Endothelial cell of umbilical vein (primary cell): ENCODE measurements at regions not wholly inside any gene's neighbourhood (a gene's known extent, or its start where the extent isn't known, plus 50 kb on each side); places are given as distances from the start of the nearest gene placed in this dataset.
"Not testable (repeated sequence)": the region's sequence is repeated elsewhere in the genome, so short reads cannot be mapped to it uniquely, and the experiment has no call there.

Experiments used
- BruUV-seq: library from RNA; stranded (reverse); fragments of 400-500 nt; replicated peaks from 2 replicates; lab custom pipeline; 2021; lab: Mats Ljungman, UMichigan
- CTCF ChIA-PET: fragments of 300-600, 350-600 bp; sonication (Branson Sonifier 250); formaldehyde crosslinking; loops from one replicate; lab custom pipeline; 2021; ENCODE audit warnings: antibody characterized with exemption, inconsistent platforms; lab: Charles Lee
- POLR2A ChIA-PET: fragments of 300-600, 350-600 bp; sonication (Branson Sonifier 250); formaldehyde crosslinking; loops from one replicate; lab custom pipeline; 2021; ENCODE audit warnings: antibody characterized with exemption, inconsistent platforms; lab: Charles Lee
- DNase-seq: peaks from one replicate; pipeline ENCODE4 v3.0.0-alpha.2; 2011; ENCODE audit warnings: low read depth, low spot score
- FAIRE-seq: peaks from 2 replicates; lab custom pipeline; 2011; peaks lifted over from hg19 to GRCh38; lab: Jason Lieb, UNC
- H2AFZ ChIP-seq: 2 replicates; pipeline ENCODE4 v1.6.0; 2012; ENCODE audit warnings: low read depth, low read length, control low read depth, inconsistent platforms
- H3K27ac ChIP-seq: 2 replicates; pipeline ENCODE4 v1.5.1; 2011; ENCODE audit warnings: low read depth, mild to moderate bottlenecking, control low read depth, low read length, moderate library complexity; ENCODE audit not compliant: insufficient read depth
- H3K27me3 ChIP-seq, 2 experiments: 2 replicates each; pipeline versions ENCODE4 v1.6.0 to v1.6.1; 2011; ENCODE audit warnings: low read length in 2 of 2, mixed read lengths in 1 of 2; ENCODE audit not compliant: control insufficient read depth in 2 of 2, insufficient read depth in 2 of 2
- H3K36me3 ChIP-seq, 2 experiments: 2 replicates in 1 of 2; 3 replicates in 1 of 2; pipeline ENCODE4 v1.5.1; 2011; ENCODE audit warnings: low read length in 2 of 2, mild to moderate bottlenecking in 1 of 2, moderate library complexity in 1 of 2; ENCODE audit not compliant: control insufficient read depth in 2 of 2, insufficient read depth in 2 of 2; ENCODE audit errors: extremely low read depth in 1 of 2
- H3K4me1 ChIP-seq: 3 replicates; pipeline ENCODE4 v1.5.1; 2011; ENCODE audit warnings: mild to moderate bottlenecking, low read length; ENCODE audit not compliant: control insufficient read depth, insufficient read depth; ENCODE audit errors: extremely low read depth
- H3K4me2 ChIP-seq: 2 replicates; pipeline ENCODE4 v1.6.1; 2011; ENCODE audit warnings: low read length, control low read depth, mixed read lengths; ENCODE audit not compliant: insufficient read depth
- H3K4me3 ChIP-seq, 3 experiments: fragments of 200-600 bp in 1 of 3; sonication (generic), shearing (Covaris generic) in 1 of 3; replicated peaks in 1 of 3; 2 replicates each; pipeline ENCODE4 v1.5.1; 2011 to 2016; ENCODE audit warnings: control low read depth in 3 of 3, low read length in 3 of 3, mild to moderate bottlenecking in 2 of 3, inconsistent platforms in 1 of 3, low read depth in 1 of 3, moderate library complexity in 1 of 3; ENCODE audit not compliant: insufficient read depth in 1 of 3
- H3K79me2 ChIP-seq: 2 replicates; pipeline ENCODE4 v1.6.0; 2012; ENCODE audit warnings: low read length, inconsistent platforms; ENCODE audit not compliant: control insufficient read depth, insufficient read depth
- H3K9ac ChIP-seq: replicated peaks from 2 replicates; pipeline ENCODE3; 2011; ENCODE audit warnings: low read length, control low read depth; ENCODE audit not compliant: insufficient read depth; ENCODE audit errors: extremely low read depth
- H3K9me1 ChIP-seq: replicated peaks from 3 replicates; pipeline ENCODE4 v1.6.0; 2011; ENCODE audit warnings: mild to moderate bottlenecking, low read length; ENCODE audit not compliant: control insufficient read depth, insufficient read depth; ENCODE audit errors: extremely low read depth
- H3K9me3 ChIP-seq: replicated peaks from 2 replicates; pipeline ENCODE4 v1.5.1; 2012; ENCODE audit warnings: low read length, inconsistent platforms; ENCODE audit not compliant: control insufficient read depth, insufficient read depth
- H4K20me1 ChIP-seq: replicated peaks from 2 replicates; pipeline ENCODE3; 2011; ENCODE audit warnings: mild to moderate bottlenecking, low read length; ENCODE audit not compliant: control insufficient read depth, insufficient read depth; ENCODE audit errors: extremely low read depth
- FOS ChIP-seq: IDR thresholded peaks from 2 replicates; pipeline ENCODE4 v1.6.1; 2011; ENCODE audit warnings: mild to moderate bottlenecking, low read length, moderate library complexity, borderline replicate concordance; ENCODE audit not compliant: insufficient read depth
- JUN ChIP-seq: IDR thresholded peaks from 2 replicates; pipeline ENCODE4 v1.6.1; 2011; ENCODE audit warnings: borderline replicate concordance, low read depth; ENCODE audit not compliant: insufficient read length, insufficient read depth
- POLR2A ChIP-seq: IDR thresholded peaks from 2 replicates; pipeline ENCODE4 v1.6.1; 2012; ENCODE audit warnings: low read depth, mild to moderate bottlenecking, control low read depth, low read length
- dilution Hi-C: fragments of 300-500 bp; cut with MboI; formaldehyde crosslinking; loops from one replicate; pipeline ENCODE4 v1.15.0; 2019; ENCODE audit warnings: low sequenced_read_pairs; ENCODE audit not compliant: extremely low pct_ligation_motif_present
- intact Hi-C: fragments of 100-400 bp; cut with micrococcal nuclease; formaldehyde crosslinking; loops from one replicate; pipeline ENCODE4 v1.10.0; 2022
- TF ChIP-seq, protein P1 (sequence below), 2 donors: IDR thresholded peaks; 1 replicate in 1 of 2; 2 replicates in 1 of 2; pipeline ENCODE4 v1.5.1; 2011; ENCODE audit warnings: low read length in 2 of 2, mild to moderate bottlenecking in 2 of 2, moderate library complexity in 2 of 2, control low read depth in 1 of 2, inconsistent platforms in 1 of 2, low read depth in 1 of 2; ENCODE audit not compliant: insufficient read depth in 1 of 2; ENCODE audit errors: extremely low read depth in 1 of 2

DNA sequence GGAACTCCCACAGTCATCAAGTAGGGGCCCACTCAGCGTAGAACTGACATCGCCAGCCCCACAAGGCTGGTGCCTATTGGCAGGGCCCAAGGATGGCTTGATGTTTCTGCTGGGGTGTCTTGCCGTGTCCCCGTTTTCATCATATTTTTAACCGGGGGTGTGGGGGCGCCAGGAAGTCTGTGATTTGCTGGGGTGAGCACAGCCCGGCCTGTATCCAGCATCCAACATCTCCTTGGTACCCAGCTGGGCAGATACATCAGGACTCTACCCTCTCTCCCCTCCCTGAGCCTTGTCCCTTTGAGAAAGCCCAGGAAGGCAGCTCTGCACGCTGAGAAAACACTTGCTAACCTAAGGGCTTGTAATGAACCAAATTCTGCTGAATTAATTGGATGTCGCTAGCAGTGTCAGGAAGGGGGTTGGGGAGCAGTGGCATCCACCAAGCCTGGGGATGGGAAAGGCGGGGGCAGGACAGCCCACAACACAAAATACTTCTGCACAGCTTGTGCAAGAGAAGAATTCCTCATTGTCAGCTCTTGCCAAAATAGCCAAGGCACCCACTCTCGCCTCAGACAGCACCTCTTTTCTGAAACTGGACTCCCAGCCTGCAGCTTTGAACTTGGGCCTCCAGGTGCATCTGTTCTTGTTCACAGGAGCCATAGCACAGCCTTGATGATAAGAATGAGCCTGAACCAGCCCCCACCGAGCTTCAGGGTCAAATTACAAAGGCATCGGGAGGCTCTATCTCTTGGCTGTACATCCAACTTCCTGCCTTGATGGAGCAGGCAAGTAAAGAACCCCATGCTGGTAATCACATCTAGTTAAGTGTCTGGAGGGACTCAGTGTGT lies 63.7 kb upstream of the LYRM9 start:
- DNase-seq (no peak), FAIRE-seq (no peak)
- Histone ChIP-seq H3K4me3 (no peak overlapping the region), H3K9me3 (no peaks in the 10 kb centered on the region), H3K4me1 (no peaks in the 10 kb centered on the region), H4K20me1 (no peaks in the 10 kb centered on the region), H3K36me3 (no peaks in the 10 kb centered on the region), H3K4me2 (no peak overlapping the region), H3K9me1 (no peaks in the 10 kb centered on the region), H2AFZ (no peak overlapping the region), H3K27ac (no peak overlapping the region), H3K27me3 (peaks cover 2 to 6% of the 10 kb centered on the region in 2 experiments), H3K9ac (no peak overlapping the region), H3K79me2 (no peaks in the 10 kb centered on the region)
- dilution Hi-C loops = no loop called here
- TF ChIP-seq, protein P1, sequence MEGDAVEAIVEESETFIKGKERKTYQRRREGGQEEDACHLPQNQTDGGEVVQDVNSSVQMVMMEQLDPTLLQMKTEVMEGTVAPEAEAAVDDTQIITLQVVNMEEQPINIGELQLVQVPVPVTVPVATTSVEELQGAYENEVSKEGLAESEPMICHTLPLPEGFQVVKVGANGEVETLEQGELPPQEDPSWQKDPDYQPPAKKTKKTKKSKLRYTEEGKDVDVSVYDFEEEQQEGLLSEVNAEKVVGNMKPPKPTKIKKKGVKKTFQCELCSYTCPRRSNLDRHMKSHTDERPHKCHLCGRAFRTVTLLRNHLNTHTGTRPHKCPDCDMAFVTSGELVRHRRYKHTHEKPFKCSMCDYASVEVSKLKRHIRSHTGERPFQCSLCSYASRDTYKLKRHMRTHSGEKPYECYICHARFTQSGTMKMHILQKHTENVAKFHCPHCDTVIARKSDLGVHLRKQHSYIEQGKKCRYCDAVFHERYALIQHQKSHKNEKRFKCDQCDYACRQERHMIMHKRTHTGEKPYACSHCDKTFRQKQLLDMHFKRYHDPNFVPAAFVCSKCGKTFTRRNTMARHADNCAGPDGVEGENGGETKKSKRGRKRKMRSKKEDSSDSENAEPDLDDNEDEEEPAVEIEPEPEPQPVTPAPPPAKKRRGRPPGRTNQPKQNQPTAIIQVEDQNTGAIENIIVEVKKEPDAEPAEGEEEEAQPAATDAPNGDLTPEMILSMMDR (IDR thresholded peaks at IDR 0.05; ENCODE audit: extremely low read depth in 1 of 2, insufficient read depth in 1 of 2, low read depth in 1 of 2, low read length in 2 of 2) = no peak
- TF ChIP-seq JUN = no peak
- no peak for TF ChIP-seq POLR2A
- no peak for TF ChIP-seq FOS
- intact Hi-C loops = no loop called here
- no TSS peak for BruUV-seq
- POLR2A ChIA-PET = no interaction called here
- CTCF ChIA-PET = interaction anchor here (0.8 to 1.4 kb wide), 2 partner anchors 8 to 186 kb away, joined by 3 read pairs; no protein-coding TSS in a partner anchor

DNA sequence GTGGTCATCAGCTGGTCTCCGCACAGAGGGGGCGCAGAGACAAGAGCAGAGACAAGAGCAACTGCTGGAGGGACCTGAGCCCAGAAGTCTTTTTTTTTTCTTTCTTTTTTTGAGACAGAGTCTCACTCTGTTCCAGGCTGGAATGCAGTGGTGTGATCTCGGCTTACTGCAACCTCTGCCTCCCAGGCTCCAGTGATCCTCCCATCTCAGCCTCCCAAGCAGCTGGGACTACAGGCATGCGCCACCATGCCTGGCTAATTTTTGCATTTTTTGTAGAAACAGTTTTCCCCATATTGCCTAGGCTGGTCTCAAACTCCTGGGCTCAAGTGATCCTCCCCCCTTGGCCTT lies 64.3 kb upstream of the LYRM9 start:
- H4K20me1 ChIP-seq, intact Hi-C loops, dilution Hi-C loops, H3K27me3 ChIP-seq, H3K4me3 ChIP-seq, H3K9me3 ChIP-seq, H3K4me1 ChIP-seq, FAIRE-seq, H3K36me3 ChIP-seq, H3K9ac ChIP-seq, H3K79me2 ChIP-seq, POLR2A ChIA-PET, DNase-seq, H3K4me2 ChIP-seq, H2AFZ ChIP-seq, BruUV-seq, H3K27ac ChIP-seq, H3K9me1 ChIP-seq: not testable (repeated sequence)
- CTCF ChIA-PET = interaction anchor here (1.4 to 2.9 kb wide), 2 partner anchors 64 to 187 kb away, joined by 3 to 10 read pairs; partner anchors contain the start of gene LYRM9
